Testis (tissue), 2 donors: ENCODE measurements at regions not wholly inside any gene's neighbourhood (a gene's known extent, or its start where the extent isn't known, plus 50 kb on each side); places are given as distances from the start of the nearest gene placed in this dataset.

Source experiments
- DNase-seq: peaks from one replicate; pipeline ENCODE4 v3.0.0-alpha.2; 2019
- H3K27ac ChIP-seq, 2 donors: fragments of 200-600 bp; sonication (generic); one replicate each; pipeline ENCODE4 v1.5.1; 2019
- H3K27me3 ChIP-seq: fragments of 200-600 bp; sonication (generic); one replicate; pipeline ENCODE4 v1.5.1; 2019
- H3K36me3 ChIP-seq: fragments of 200-600 bp; sonication (generic); one replicate; pipeline ENCODE4 v1.5.1; 2017; ENCODE audit warnings: low read depth; ENCODE audit errors: missing control alignments
- H3K4me1 ChIP-seq: fragments of 200-600 bp; sonication (generic); one replicate; pipeline ENCODE4 v1.5.1; 2019
- H3K4me3 ChIP-seq, 2 donors: fragments of 200-600 bp; sonication (generic); one replicate each; pipeline ENCODE4 v1.5.1; 2017 to 2019
- H3K9me3 ChIP-seq: fragments of 200-600 bp; sonication (generic); one replicate; pipeline ENCODE4 v1.5.1; 2017
- CTCF ChIP-seq, 3 experiments: fragments of 450-650 bp in 2 of 3; fragments of 200-600 bp in 1 of 3; sonication (generic) in 1 of 3; IDR thresholded peaks; one replicate each; pipeline ENCODE4 v1.5.1; 2016 to 2019; ENCODE audit warnings: antibody characterized with exemption in 3 of 3, mild to moderate bottlenecking in 2 of 3, moderate library complexity in 1 of 3
- POLR2A ChIP-seq: fragments of 450-650 bp; IDR thresholded peaks from one replicate; pipeline ENCODE4 v1.6.1; 2017; ENCODE audit warnings: antibody characterized with exemption, mild to moderate bottlenecking, moderate library complexity
- WGBS, 2 donors: methylation state at CpG; one replicate each; pipeline ENCODE4 v1.1.5; 2018; 5-methylcytosine and 5-hydroxymethylcytosine counted together
- intact Hi-C: fragments of 100-400 bp; cut with DNase I; formaldehyde crosslinking; loops from one replicate; pipeline ENCODE4 v1.15.1; 2023; ENCODE audit warnings: low total_unique reads

- Histone ChIP-seq H3K27ac (no peak overlapping the region), H3K4me3 (no peak overlapping the region), H3K27me3 (no peaks in the 10 kb centered on the region), H3K4me1 (no peaks in the 10 kb centered on the region), H3K36me3 (no peaks in the 10 kb centered on the region), H3K9me3 (no peaks in the 10 kb centered on the region)
- no peak for DNase-seq
- no peak for TF ChIP-seq POLR2A
- intact Hi-C loops, result no loop called here
- 54 to 63% methylated on average over 3 of the region's 3 CpGs for WGBS, 2 donors
Measured at GRCh38 chr3:73695841-73696240, 71.1 kb upstream of the PDZRN3 start.

GRCh38 chr3:73694983-73695757 lies 70.4 kb upstream of the PDZRN3 start:
- 70 to 78% methylated on average over 1 of the region's 1 CpG for whole genome bisulfite sequencing, 2 donors
- DNase-seq, result peak; percentile 17
- TF ChIP-seq POLR2A, result no peak
- no peak for TF ChIP-seq CTCF (IDR thresholded peaks at IDR 0.05)
- no peaks in the 10 kb centered on the region for H3K9me3 ChIP-seq
- H3K27ac ChIP-seq, result no peak overlapping the region
- no peak overlapping the region for H3K4me3 ChIP-seq
- intact Hi-C loops, result no loop called here
- H3K4me1 ChIP-seq, result no peaks in the 10 kb centered on the region
- H3K36me3 ChIP-seq, result no peaks in the 10 kb centered on the region
- H3K27me3 ChIP-seq, result no peaks in the 10 kb centered on the region

GRCh38 chr3:73687106-73688004 lies 62.6 kb upstream of the PDZRN3 start:
- Histone ChIP-seq H3K4me1 (no peaks in the 10 kb centered on the region), H3K4me3 (no peak overlapping the region), H3K27ac (no peak overlapping the region), H3K36me3 (no peaks in the 10 kb centered on the region), H3K27me3 (no peaks in the 10 kb centered on the region), H3K9me3 (no peaks in the 10 kb centered on the region)
- intact Hi-C loops, result no loop called here
- WGBS, 2 donors, result 45 to 59% methylated on average over 5 of the region's 5 CpGs
- DNase-seq, result no peak
- TF ChIP-seq POLR2A (no peak), CTCF (IDR thresholded peaks at IDR 0.05) (no peak)

GRCh38 chr3:73685061-73685460 lies 60.3 kb upstream of the PDZRN3 start:
- Histone ChIP-seq H3K27ac (no peak overlapping the region), H3K4me1 (no peaks in the 10 kb centered on the region), H3K9me3 (no peaks in the 10 kb centered on the region), H3K4me3 (no peak overlapping the region), H3K27me3 (no peaks in the 10 kb centered on the region), H3K36me3 (no peaks in the 10 kb centered on the region)
- intact Hi-C loops, result no loop called here
- WGBS, 2 donors, result 75 to 81% methylated on average over 4 of the region's 4 CpGs
- no peak for TF ChIP-seq POLR2A
- no peak for TF ChIP-seq CTCF (IDR thresholded peaks at IDR 0.05)
- DNase-seq, result no peak

GRCh38 chr3:73683706-73684105 lies 59.0 kb upstream of the PDZRN3 start:
- WGBS, 2 donors, result 76 to 77% methylated on average over 5 of the region's 5 CpGs
- no peak overlapping the region for H3K4me3 ChIP-seq
- no peaks in the 10 kb centered on the region for H3K4me1 ChIP-seq
- H3K9me3 ChIP-seq, result no peaks in the 10 kb centered on the region
- intact Hi-C loops, result no loop called here
- TF ChIP-seq CTCF (IDR thresholded peaks at IDR 0.05), result no peak
- TF ChIP-seq POLR2A, result no peak
- no peak overlapping the region for H3K27ac ChIP-seq
- no peaks in the 10 kb centered on the region for H3K36me3 ChIP-seq
- no peaks in the 10 kb centered on the region for H3K27me3 ChIP-seq
- DNase-seq, result no peak
